ENCODE measurements at regions not wholly inside any gene's neighbourhood (a gene's known extent, or its start where the extent isn't known, plus 50 kb on each side); places are given as distances from the start of the nearest gene placed in this dataset.
"Not testable (repeated sequence)": the region's sequence is repeated elsewhere in the genome, so short reads cannot be mapped to it uniquely, and the experiment has no call there.

- peaks cover 0 to 3% of the 10 kb centered on the region in 2 donors for H3K4me1 ChIP-seq (ENCODE audit: control insufficient read depth in 1 of 2, insufficient read depth in 2 of 2, low read length in 2 of 2)
- H3K27me3 Mint-ChIP-seq (ENCODE audit: low read depth in 3 of 3): peaks cover 0 to 3% (median 1%) of the 10 kb centered on the region in 3 donors
- H2AFZ ChIP-seq (ENCODE audit: insufficient read depth, low read depth, low read length, poor library complexity, severe bottlenecking): no peak overlapping the region
- no peaks in the 10 kb centered on the region for H3K36me3 ChIP-seq (replicated peaks in 1 of 2; ENCODE audit: control insufficient read depth in 1 of 2, insufficient read depth in 2 of 2, low read length in 2 of 2)
- H3K36me3 Mint-ChIP-seq: no peaks in the 10 kb centered on the region
- TF ChIP-seq CTCF (IDR thresholded peaks at IDR 0.05): peak; percentile 74
- no peak overlapping the region for H3K4me3 ChIP-seq (replicated peaks in 1 of 3; ENCODE audit: low read depth in 2 of 3, low read length in 3 of 3)
- no peaks in the 10 kb centered on the region for H3K9me3 ChIP-seq (replicated peaks in 1 of 2; ENCODE audit: control insufficient read depth in 1 of 2, insufficient read depth in 1 of 2, low read length in 2 of 2)
- peak in 2 of 3 donors; percentile 4 to 18 for DNase-seq
- peaks cover 0 to 5% (median 0%) of the 10 kb centered on the region in 7 donors for H3K9me3 Mint-ChIP-seq
- no peaks in the 10 kb centered on the region for H4K20me1 ChIP-seq (ENCODE audit: insufficient read depth, low read length)
- peaks cover 7% of the 10 kb centered on the region for H3K4me1 Mint-ChIP-seq
- no peak overlapping the region for H3K4me3 Mint-ChIP-seq
- no peak overlapping the region for H3K27ac ChIP-seq (ENCODE audit: low read depth in 1 of 2, low read length in 2 of 2)
- 24% methylated on average over 12 of the region's 27 CpGs for WGBS (ENCODE audit: insufficient coverage)
- no peaks in the 10 kb centered on the region for H3K79me2 ChIP-seq (ENCODE audit: insufficient read depth, low read length)
- H3K4me2 ChIP-seq (replicated peaks; ENCODE audit: extremely low read depth, low read length, poor library complexity, severe bottlenecking): peak overlapping the region; percentile 13
- no peak overlapping the region for H3K27ac Mint-ChIP-seq
- intact Hi-C loops (cut with micrococcal nuclease): no loop called here
- H3K27me3 ChIP-seq (ENCODE audit: control insufficient read depth in 2 of 2, insufficient read depth in 2 of 2, low read length in 2 of 2): no peaks in the 10 kb centered on the region
- no peak overlapping the region for H3K9ac ChIP-seq (ENCODE audit: insufficient read depth, low read length, poor library complexity, severe bottlenecking)
Observed at GRCh38 chr9:90219548-90220118, 423.0 kb downstream of the DIRAS2 start.

GRCh38 chr9:90221899-90222298, 420.7 kb downstream of the DIRAS2 start:
- H3K79me2 ChIP-seq (ENCODE audit: insufficient read depth, low read length); H3K4me3 ChIP-seq (replicated peaks in 1 of 3; ENCODE audit: low read depth in 2 of 3, low read length in 3 of 3); H3K9me3 ChIP-seq (replicated peaks in 1 of 2; ENCODE audit: control insufficient read depth in 1 of 2, insufficient read depth in 1 of 2, low read length in 2 of 2); H2AFZ ChIP-seq (ENCODE audit: insufficient read depth, low read depth, low read length, poor library complexity, severe bottlenecking); DNase-seq; H3K27me3 Mint-ChIP-seq (ENCODE audit: low read depth in 3 of 3); H3K9me3 Mint-ChIP-seq; H4K20me1 ChIP-seq (ENCODE audit: insufficient read depth, low read length); H3K4me3 Mint-ChIP-seq; H3K36me3 Mint-ChIP-seq; H3K27ac ChIP-seq (ENCODE audit: low read depth in 1 of 2, low read length in 2 of 2); H3K4me1 Mint-ChIP-seq; H3K9ac ChIP-seq (ENCODE audit: insufficient read depth, low read length, poor library complexity, severe bottlenecking); H3K36me3 ChIP-seq (replicated peaks in 1 of 2; ENCODE audit: control insufficient read depth in 1 of 2, insufficient read depth in 2 of 2, low read length in 2 of 2); H3K4me2 ChIP-seq (replicated peaks; ENCODE audit: extremely low read depth, low read length, poor library complexity, severe bottlenecking); H3K4me1 ChIP-seq (ENCODE audit: control insufficient read depth in 1 of 2, insufficient read depth in 2 of 2, low read length in 2 of 2); H3K27ac Mint-ChIP-seq; H3K27me3 ChIP-seq (ENCODE audit: control insufficient read depth in 2 of 2, insufficient read depth in 2 of 2, low read length in 2 of 2); intact Hi-C loops (cut with micrococcal nuclease): not testable (repeated sequence)
- 80% methylated on average over 1 of the region's 18 CpGs for WGBS (ENCODE audit: insufficient coverage)
